Neuronal stem cell (in vitro differentiated cells): ENCODE measurements at regions not wholly inside any gene's neighbourhood (a gene's known extent, or its start where the extent isn't known, plus 50 kb on each side); places are given as distances from the start of the nearest gene placed in this dataset.

Experiments used
- DNase-seq: peaks from one replicate; pipeline ENCODE4 v3.0.0-alpha.2; 2013; ENCODE audit warnings: low spot score
- H2AFZ ChIP-seq: one replicate; pipeline ENCODE4 v1.6.1; 2013; ENCODE audit warnings: mild to moderate bottlenecking, low read length, inconsistent platforms
- H2AK5ac ChIP-seq: 2 replicates; pipeline ENCODE4 v1.6.1; 2013; ENCODE audit warnings: low read depth, mild to moderate bottlenecking, inconsistent platforms, low read length, moderate library complexity, mixed read lengths
- H2BK120ac ChIP-seq: 2 replicates; pipeline ENCODE4 v1.6.1; 2013; ENCODE audit warnings: low read depth, mild to moderate bottlenecking, inconsistent platforms, low read length, moderate library complexity, mixed read lengths
- H2BK12ac ChIP-seq: one replicate; pipeline ENCODE4 v1.6.1; 2013; ENCODE audit warnings: low read length, inconsistent platforms
- H2BK15ac ChIP-seq: 2 replicates; pipeline ENCODE4 v1.6.1; 2013; ENCODE audit warnings: mild to moderate bottlenecking, low read length, inconsistent platforms, mixed read lengths
- H2BK5ac ChIP-seq: one replicate; pipeline ENCODE4 v1.6.1; 2013; ENCODE audit warnings: inconsistent platforms, mild to moderate bottlenecking, low read length, moderate library complexity
- H3K14ac ChIP-seq: one replicate; pipeline ENCODE4 v1.6.1; 2013; ENCODE audit warnings: low read length, inconsistent platforms
- H3K18ac ChIP-seq: 2 replicates; pipeline ENCODE4 v1.6.1; 2013; ENCODE audit warnings: low read length, inconsistent platforms
- H3K23ac ChIP-seq: 2 replicates; pipeline ENCODE4 v1.6.1; 2013; ENCODE audit warnings: low read depth, mild to moderate bottlenecking, mixed read lengths, low read length, inconsistent platforms; ENCODE audit not compliant: poor library complexity
- H3K27ac ChIP-seq: replicated peaks from 3 replicates; pipeline ENCODE4 v1.5.1; 2013; ENCODE audit warnings: low read length, inconsistent platforms
- H3K27me3 ChIP-seq, 3 experiments: 2 replicates each; pipeline ENCODE4 v1.6.1; 2013; ENCODE audit warnings: low read length in 3 of 3, mild to moderate bottlenecking in 2 of 3, inconsistent platforms in 1 of 3, low read depth in 1 of 3, mixed read lengths in 1 of 3, moderate library complexity in 1 of 3; ENCODE audit not compliant: control insufficient read depth in 3 of 3, insufficient read depth in 3 of 3
- H3K36me3 ChIP-seq, 2 donors: replicated peaks in 1 of 2; 2 replicates each; pipeline ENCODE4 v1.6.1; 2013; ENCODE audit warnings: low read length in 2 of 2; ENCODE audit not compliant: control insufficient read depth in 2 of 2, insufficient read depth in 2 of 2
- H3K4ac ChIP-seq: 2 replicates; pipeline ENCODE4 v1.6.1; 2013; ENCODE audit warnings: inconsistent platforms, mild to moderate bottlenecking, low read length, moderate library complexity
- H3K4me1 ChIP-seq, 2 donors: 1 replicate in 1 of 2; 2 replicates in 1 of 2; pipeline ENCODE4 v1.6.1; 2013; ENCODE audit warnings: low read length in 2 of 2, low read depth in 1 of 2; ENCODE audit not compliant: control insufficient read depth in 2 of 2, insufficient read depth in 1 of 2
- H3K4me2 ChIP-seq: one replicate; pipeline ENCODE4 v1.6.1; 2013; ENCODE audit warnings: mild to moderate bottlenecking, low read length, inconsistent platforms; ENCODE audit not compliant: insufficient read depth, poor library complexity, severe bottlenecking
- H3K4me3 ChIP-seq, 2 donors: 2 replicates each; pipeline ENCODE4 v1.5.1; 2013; ENCODE audit warnings: low read length in 2 of 2, mild to moderate bottlenecking in 2 of 2, inconsistent platforms in 1 of 2, moderate library complexity in 1 of 2
- H3K79me1 ChIP-seq: one replicate; pipeline ENCODE4 v1.6.1; 2013; ENCODE audit warnings: low read depth, mild to moderate bottlenecking, inconsistent platforms, low read length, moderate library complexity
- H3K9ac ChIP-seq: one replicate; pipeline ENCODE4 v1.6.1; 2013; ENCODE audit warnings: mild to moderate bottlenecking, low read depth, low read length, inconsistent platforms; ENCODE audit not compliant: poor library complexity
- H3K9me3 ChIP-seq, 2 donors: replicated peaks in 1 of 2; 2 replicates each; pipeline versions ENCODE3 to v1.6.1; 2013; ENCODE audit warnings: low read length in 2 of 2, mild to moderate bottlenecking in 2 of 2, inconsistent platforms in 1 of 2, low read depth in 1 of 2, mixed read lengths in 1 of 2, moderate library complexity in 1 of 2; ENCODE audit not compliant: control insufficient read depth in 2 of 2, insufficient read depth in 1 of 2
- H4K8ac ChIP-seq: one replicate; pipeline ENCODE4 v1.6.1; 2013; ENCODE audit warnings: low read depth, mild to moderate bottlenecking, inconsistent platforms, low read length, moderate library complexity
- H4K91ac ChIP-seq: one replicate; pipeline ENCODE4 v1.6.1; 2013; ENCODE audit warnings: low read length, low read depth, mild to moderate bottlenecking, inconsistent platforms; ENCODE audit not compliant: poor library complexity
- WGBS, 2 donors: extraction: QIAGEN DNeasy Blood & Tissue Kit; methylation state at CpG; one replicate each; pipeline ENCODE4 v1.1.7; 2013; ENCODE audit warnings: missing lambda C conversion rate in 2 of 2, mixed read lengths in 1 of 2; ENCODE audit not compliant: insufficient read length in 2 of 2, insufficient replicate concordance in 1 of 2; ENCODE audit errors: extremely low coverage in 2 of 2; 5-methylcytosine and 5-hydroxymethylcytosine counted together

DNA sequence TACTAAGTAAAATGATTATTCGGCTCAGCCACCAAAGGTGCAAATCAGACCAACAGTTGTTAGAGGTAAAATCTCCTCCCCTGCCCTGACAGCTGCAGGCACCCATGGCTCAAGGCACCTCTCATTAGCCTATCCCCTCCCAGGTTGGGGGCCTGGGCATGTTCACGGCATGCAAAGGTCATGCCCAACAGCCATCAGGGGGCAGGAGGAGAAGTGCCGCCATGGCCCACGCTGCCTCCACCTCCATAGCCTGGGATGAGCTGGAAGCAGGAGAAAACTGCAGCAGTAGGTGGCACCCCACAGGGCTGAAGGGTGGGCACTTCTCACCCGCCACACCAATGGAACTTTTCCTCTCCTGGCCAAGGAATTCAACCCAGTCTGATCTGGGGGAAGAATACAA, 146.4 kb upstream of the COX10 start:
- Histone ChIP-seq H4K8ac (no peak overlapping the region), H3K4me1 (peaks cover 0 to 2% of the 10 kb centered on the region in 2 donors), H2BK5ac (no peak overlapping the region), H2BK12ac (no peak overlapping the region), H4K91ac (no peak overlapping the region), H2AK5ac (no peak overlapping the region), H3K36me3 (no peaks in the 10 kb centered on the region), H2AFZ (no peak overlapping the region), H3K79me1 (no peaks in the 10 kb centered on the region), H3K18ac (peak overlapping the region; percentile 58), H3K23ac (no peak overlapping the region), H3K27me3 (no peaks in the 10 kb centered on the region), H3K4ac (no peak overlapping the region), H3K9ac (no peak overlapping the region), H3K9me3 (no peaks in the 10 kb centered on the region), H3K4me3 (no peak overlapping the region), H3K14ac (no peak overlapping the region), H3K27ac (no peak overlapping the region), H3K4me2 (no peak overlapping the region), H2BK120ac (no peak overlapping the region), H2BK15ac (no peak overlapping the region)
- no CpG with 5 or more reads among the region's 5 CpGs for WGBS, 2 donors
- DNase-seq: no peak

DNA sequence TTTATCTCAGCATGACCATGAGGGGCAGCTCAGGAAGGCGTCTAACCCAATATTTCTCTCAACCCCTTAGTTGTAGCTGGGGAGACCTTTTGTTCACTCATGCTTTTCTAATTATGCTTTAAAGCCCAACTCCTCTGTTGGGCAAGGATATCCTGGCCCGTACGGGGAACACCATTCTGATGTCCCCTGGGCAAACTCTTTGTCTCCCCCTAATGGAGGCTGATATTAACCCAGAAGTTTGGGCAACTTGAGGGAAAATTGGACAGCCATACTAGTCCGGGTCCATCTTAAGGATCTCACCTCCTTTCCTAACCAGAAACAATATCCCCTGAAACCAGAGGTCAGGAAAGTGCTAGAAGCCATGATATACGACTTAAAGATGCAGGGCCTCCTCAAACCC, 143.7 kb upstream of the COX10 start:
- H2AFZ ChIP-seq: no peak overlapping the region
- H3K9me3 ChIP-seq: peaks cover 0 to 2% of the 10 kb centered on the region in 2 donors
- no peak overlapping the region for H4K91ac ChIP-seq
- H3K27ac ChIP-seq: no peak overlapping the region
- H2AK5ac ChIP-seq: no peak overlapping the region
- H3K79me1 ChIP-seq: no peaks in the 10 kb centered on the region
- no peaks in the 10 kb centered on the region for H3K27me3 ChIP-seq
- H4K8ac ChIP-seq: no peak overlapping the region
- H3K4me1 ChIP-seq: no peaks in the 10 kb centered on the region
- no peak for DNase-seq
- WGBS, 2 donors: no CpG with 5 or more reads among the region's 5 CpGs
- no peak overlapping the region for H3K4me3 ChIP-seq
- H3K36me3 ChIP-seq: no peaks in the 10 kb centered on the region
- no peak overlapping the region for H3K4me2 ChIP-seq
- H2BK5ac ChIP-seq: no peak overlapping the region
- no peak overlapping the region for H3K18ac ChIP-seq
- H2BK15ac ChIP-seq: no peak overlapping the region
- no peak overlapping the region for H3K4ac ChIP-seq
- no peak overlapping the region for H2BK12ac ChIP-seq
- H2BK120ac ChIP-seq: no peak overlapping the region
- no peak overlapping the region for H3K23ac ChIP-seq
- no peak overlapping the region for H3K14ac ChIP-seq
- H3K9ac ChIP-seq: no peak overlapping the region

DNA sequence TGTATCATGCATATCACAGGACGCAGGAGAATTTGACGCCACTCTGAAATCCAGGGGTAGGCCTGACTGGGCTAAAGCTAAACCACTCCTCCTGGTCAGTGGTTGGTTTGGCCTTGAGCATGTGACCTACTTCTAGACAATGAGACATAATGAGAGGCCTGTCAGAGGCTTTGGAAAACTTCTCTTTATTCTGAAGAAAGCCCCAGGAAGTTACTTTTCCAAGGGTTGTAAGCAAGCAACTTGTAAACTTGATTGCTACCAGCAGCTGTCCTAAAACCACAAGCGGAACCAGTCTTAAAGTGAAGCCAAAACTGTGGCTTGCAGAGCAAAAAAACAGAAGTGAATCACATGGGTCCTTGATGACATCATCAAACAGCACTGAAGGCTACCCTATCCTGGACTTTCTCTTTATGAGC, 138.2 kb upstream of the COX10 start:
- Histone ChIP-seq H3K4me3 (no peak overlapping the region), H3K23ac (no peak overlapping the region), H2BK12ac (no peak overlapping the region), H2BK120ac (no peak overlapping the region), H2BK5ac (no peak overlapping the region), H2AFZ (no peak overlapping the region), H3K9me3 (peaks cover 0 to 18% of the 10 kb centered on the region in 2 donors), H2BK15ac (no peak overlapping the region), H3K79me1 (no peaks in the 10 kb centered on the region), H3K4me1 (no peaks in the 10 kb centered on the region), H3K18ac (no peak overlapping the region), H4K8ac (no peak overlapping the region), H3K4ac (no peak overlapping the region), H3K14ac (no peak overlapping the region), H3K4me2 (no peak overlapping the region), H4K91ac (no peak overlapping the region), H3K27ac (no peak overlapping the region), H3K36me3 (no peaks in the 10 kb centered on the region), H2AK5ac (no peak overlapping the region), H3K27me3 (no peaks in the 10 kb centered on the region), H3K9ac (no peak overlapping the region)
- no peak for DNase-seq
- no CpG with 5 or more reads among the region's 3 CpGs for WGBS, 2 donors

DNA sequence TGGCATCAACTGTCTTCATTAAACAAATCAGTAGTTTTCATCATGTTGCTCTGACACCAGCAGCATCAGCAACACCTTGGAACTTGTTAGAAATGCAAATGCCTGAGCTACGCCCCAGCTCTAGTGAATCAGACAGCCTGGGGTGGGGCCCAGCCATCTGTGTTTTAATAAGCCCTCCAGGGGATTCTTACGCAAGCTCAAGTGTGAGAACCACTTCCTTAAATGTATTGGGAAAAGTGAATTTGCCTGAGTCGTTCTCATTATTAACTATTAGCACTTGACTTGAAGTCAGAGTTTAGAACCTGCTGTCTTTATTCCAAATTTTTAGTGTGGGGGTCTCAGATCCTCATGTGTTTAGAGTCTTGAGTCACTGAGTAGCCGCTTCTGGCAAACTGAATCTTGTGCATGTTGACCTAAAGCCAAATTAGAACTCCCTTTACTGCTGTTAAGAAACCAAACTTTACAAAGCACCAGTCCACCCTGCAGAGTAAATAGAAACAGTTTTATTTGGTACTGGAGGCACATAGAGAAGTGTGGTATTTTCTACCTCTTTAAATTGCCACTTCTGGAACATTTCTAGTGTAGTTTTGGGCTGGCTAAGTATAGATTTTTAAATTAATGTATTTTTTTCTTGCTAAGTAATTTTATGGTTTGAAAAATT, 137.4 kb upstream of the COX10 start:
- no peaks in the 10 kb centered on the region for H3K79me1 ChIP-seq
- no peak overlapping the region for H4K91ac ChIP-seq
- H3K27ac ChIP-seq: no peak overlapping the region
- H2BK120ac ChIP-seq: no peak overlapping the region
- H3K4me1 ChIP-seq: no peaks in the 10 kb centered on the region
- no peak overlapping the region for H3K18ac ChIP-seq
- H2BK12ac ChIP-seq: no peak overlapping the region
- no peak overlapping the region for H3K9ac ChIP-seq
- H3K4me3 ChIP-seq: no peak overlapping the region
- no peak overlapping the region for H3K4me2 ChIP-seq
- H3K27me3 ChIP-seq: no peaks in the 10 kb centered on the region
- H3K9me3 ChIP-seq: peaks cover 0 to 18% of the 10 kb centered on the region in 2 donors
- no peak overlapping the region for H3K4ac ChIP-seq
- H2BK15ac ChIP-seq: no peak overlapping the region
- H2AFZ ChIP-seq: no peak overlapping the region
- no peak overlapping the region for H2BK5ac ChIP-seq
- H4K8ac ChIP-seq: no peak overlapping the region
- DNase-seq: no peak
- H3K14ac ChIP-seq: no peak overlapping the region
- no peak overlapping the region for H2AK5ac ChIP-seq
- H3K23ac ChIP-seq: no peak overlapping the region
- WGBS, 2 donors: no CpG with 5 or more reads among the region's 4 CpGs
- H3K36me3 ChIP-seq: no peaks in the 10 kb centered on the region
